ENCODE measurements at regions not wholly inside any gene's neighbourhood (a gene's known extent, or its start where the extent isn't known, plus 50 kb on each side); places are given as distances from the start of the nearest gene placed in this dataset.

DNA sequence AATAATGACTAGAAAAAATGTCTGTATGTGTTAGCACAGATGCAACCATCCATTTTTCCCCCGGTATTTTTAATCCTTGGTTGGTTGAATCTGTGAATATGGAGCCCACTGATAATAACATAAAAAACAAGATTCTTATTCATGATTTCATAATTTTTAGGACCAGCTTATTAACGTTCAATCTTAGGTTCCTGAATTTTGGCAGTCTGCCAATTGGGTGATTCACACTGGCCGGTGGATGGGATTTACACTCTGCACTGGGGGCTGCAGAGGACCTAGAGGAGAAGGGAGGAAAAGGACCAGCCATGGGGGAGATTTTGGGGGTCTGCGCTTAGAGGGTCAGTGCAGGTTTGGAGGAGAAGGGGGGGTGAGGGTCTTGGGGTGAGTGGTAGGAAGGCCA, 327.9 kb downstream of the ACTR3B start:
- no peaks in the 10 kb centered on the region for H3K27me3 ChIP-seq (ENCODE audit: control insufficient read depth in 1 of 2, insufficient read depth in 2 of 2, low read length in 2 of 2)
- peaks cover 2 to 3% of the 10 kb centered on the region in 2 donors for H3K9me3 ChIP-seq (ENCODE audit: control insufficient read depth in 2 of 2, insufficient read depth in 1 of 2, low read depth in 1 of 2, low read length in 1 of 2)
- 48 to 55% methylated on average over 4 of the region's 4 CpGs for WGBS, 2 donors
- no peak overlapping the region for H3K27ac ChIP-seq (ENCODE audit: low read depth in 2 of 2, low read length in 1 of 2)
- no peak overlapping the region for H3K4me3 ChIP-seq (ENCODE audit: low read depth in 1 of 2, low read length in 2 of 2)
- H3K4me1 ChIP-seq (ENCODE audit: control insufficient read depth in 2 of 2, insufficient read depth in 2 of 2, low read length in 1 of 2) = no peaks in the 10 kb centered on the region
- H3K36me3 ChIP-seq (ENCODE audit: control insufficient read depth in 2 of 2, insufficient read depth in 2 of 2, low read length in 1 of 2) = no peaks in the 10 kb centered on the region

DNA sequence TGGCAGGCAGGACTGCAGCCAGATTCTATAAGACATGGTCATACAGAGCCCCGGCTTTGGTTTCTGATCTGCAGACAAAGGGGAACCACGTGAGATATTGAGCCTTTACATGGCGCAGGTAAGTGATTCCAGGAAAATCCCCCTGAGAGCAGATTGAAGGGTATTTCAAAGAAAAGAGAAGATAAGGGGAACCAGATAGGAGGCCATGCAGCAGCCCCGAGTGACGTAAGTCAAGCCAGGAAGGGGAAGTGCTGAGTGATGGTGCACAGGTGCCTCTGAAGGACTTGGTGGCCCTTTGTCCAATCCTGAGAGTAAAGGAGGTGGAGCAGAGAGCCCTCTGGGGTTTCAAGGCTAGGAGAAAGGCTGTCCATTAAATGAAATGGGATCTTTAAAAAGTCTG, 329.0 kb downstream of the ACTR3B start:
- no peak overlapping the region for H3K4me3 ChIP-seq (ENCODE audit: low read depth in 1 of 2, low read length in 2 of 2)
- no peaks in the 10 kb centered on the region for H3K27me3 ChIP-seq (ENCODE audit: control insufficient read depth in 1 of 2, insufficient read depth in 2 of 2, low read length in 2 of 2)
- H3K9me3 ChIP-seq (ENCODE audit: control insufficient read depth in 2 of 2, insufficient read depth in 1 of 2, low read depth in 1 of 2, low read length in 1 of 2) = peaks cover 0 to 2% of the 10 kb centered on the region in 2 donors
- no peaks in the 10 kb centered on the region for H3K36me3 ChIP-seq (ENCODE audit: control insufficient read depth in 2 of 2, insufficient read depth in 2 of 2, low read length in 1 of 2)
- 78 to 88% methylated on average over 5 of the region's 5 CpGs for WGBS, 2 donors
- H3K27ac ChIP-seq (ENCODE audit: low read depth in 2 of 2, low read length in 1 of 2) = no peak overlapping the region
- no peaks in the 10 kb centered on the region for H3K4me1 ChIP-seq (ENCODE audit: control insufficient read depth in 2 of 2, insufficient read depth in 2 of 2, low read length in 1 of 2)

DNA sequence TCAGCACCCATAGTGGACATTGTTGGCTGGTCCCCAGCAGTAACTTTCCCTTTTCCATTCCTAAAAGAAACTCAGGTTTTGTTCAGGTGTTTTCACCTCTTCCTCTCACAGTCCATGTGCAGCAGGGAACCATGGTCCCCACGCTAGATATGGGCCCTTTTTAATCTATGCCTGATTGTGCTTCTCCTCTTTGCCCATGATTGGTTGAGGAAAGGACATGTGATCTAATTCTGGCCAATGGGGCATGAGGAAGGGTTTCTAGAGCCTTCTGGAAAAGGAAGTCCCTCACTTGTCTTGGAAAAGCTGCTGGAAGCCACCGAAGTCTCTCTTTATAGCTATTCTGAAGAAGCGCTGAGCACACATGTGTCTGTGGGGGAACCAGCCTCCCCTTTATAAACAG, 330.7 kb downstream of the ACTR3B start:
- 92 to 94% methylated on average over 3 of the region's 3 CpGs for WGBS, 2 donors
- Histone ChIP-seq H3K4me1 (ENCODE audit: control insufficient read depth in 2 of 2, insufficient read depth in 2 of 2, low read length in 1 of 2) (no peaks in the 10 kb centered on the region), H3K4me3 (ENCODE audit: low read depth in 1 of 2, low read length in 2 of 2) (no peak overlapping the region), H3K27ac (ENCODE audit: low read depth in 2 of 2, low read length in 1 of 2) (no peak overlapping the region), H3K9me3 (ENCODE audit: control insufficient read depth in 2 of 2, insufficient read depth in 1 of 2, low read depth in 1 of 2, low read length in 1 of 2) (peaks cover 2 to 3% of the 10 kb centered on the region in 2 donors), H3K27me3 (ENCODE audit: control insufficient read depth in 1 of 2, insufficient read depth in 2 of 2, low read length in 2 of 2) (no peaks in the 10 kb centered on the region), H3K36me3 (ENCODE audit: control insufficient read depth in 2 of 2, insufficient read depth in 2 of 2, low read length in 1 of 2) (no peaks in the 10 kb centered on the region)

DNA sequence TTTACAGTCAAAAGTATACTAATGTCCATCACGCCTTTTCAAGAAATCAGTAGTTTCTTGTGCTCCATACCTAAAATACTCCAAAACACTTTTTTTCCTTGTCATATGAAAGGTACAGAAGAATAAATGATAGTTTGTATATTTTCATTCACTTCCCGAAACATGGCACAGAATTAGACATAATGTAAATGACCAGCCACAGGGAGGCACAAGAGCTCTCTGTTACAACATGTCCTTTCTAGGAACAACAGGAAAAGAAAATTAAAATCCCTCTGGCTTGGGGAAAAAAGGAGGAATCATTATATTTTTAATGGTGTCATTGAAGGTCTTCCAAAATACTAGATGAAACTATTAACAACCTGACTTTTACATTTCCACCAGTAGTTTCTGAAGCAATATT, 331.2 kb downstream of the ACTR3B start:
- H3K4me3 ChIP-seq (ENCODE audit: low read depth in 1 of 2, low read length in 2 of 2) = no peak overlapping the region
- no peaks in the 10 kb centered on the region for H3K36me3 ChIP-seq (ENCODE audit: control insufficient read depth in 2 of 2, insufficient read depth in 2 of 2, low read length in 1 of 2)
- WGBS, 2 donors = 74 to 80% methylated on average over 2 of the region's 2 CpGs
- H3K27ac ChIP-seq (ENCODE audit: low read depth in 2 of 2, low read length in 1 of 2) = no peak overlapping the region
- H3K4me1 ChIP-seq (ENCODE audit: control insufficient read depth in 2 of 2, insufficient read depth in 2 of 2, low read length in 1 of 2) = no peaks in the 10 kb centered on the region
- H3K9me3 ChIP-seq (ENCODE audit: control insufficient read depth in 2 of 2, insufficient read depth in 1 of 2, low read depth in 1 of 2, low read length in 1 of 2) = peaks cover 2 to 3% of the 10 kb centered on the region in 2 donors
- no peaks in the 10 kb centered on the region for H3K27me3 ChIP-seq (ENCODE audit: control insufficient read depth in 1 of 2, insufficient read depth in 2 of 2, low read length in 2 of 2)

DNA sequence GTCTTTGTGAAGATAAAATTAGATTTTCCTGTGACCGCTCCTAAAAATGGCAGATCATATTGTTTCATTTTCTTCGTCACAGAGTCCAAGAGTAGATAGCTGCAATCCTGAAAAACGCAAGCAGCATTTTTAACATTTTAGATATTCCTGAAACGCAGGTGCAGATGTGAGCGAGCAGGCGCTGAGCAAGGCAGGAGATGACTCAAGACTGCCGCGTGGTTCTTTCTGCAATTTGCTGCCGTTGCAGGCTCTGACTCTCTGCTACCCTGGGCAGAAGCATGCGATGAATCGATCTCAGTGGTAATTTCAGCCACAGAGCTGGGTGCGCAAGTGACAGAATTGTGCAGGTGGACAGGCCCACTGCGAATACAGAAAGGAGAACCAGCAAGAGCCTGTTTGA, 331.9 kb downstream of the ACTR3B start:
- Histone ChIP-seq H3K36me3 (ENCODE audit: control insufficient read depth in 2 of 2, insufficient read depth in 2 of 2, low read length in 1 of 2) (no peaks in the 10 kb centered on the region), H3K4me1 (ENCODE audit: control insufficient read depth in 2 of 2, insufficient read depth in 2 of 2, low read length in 1 of 2) (no peaks in the 10 kb centered on the region), H3K27me3 (ENCODE audit: control insufficient read depth in 1 of 2, insufficient read depth in 2 of 2, low read length in 2 of 2) (no peaks in the 10 kb centered on the region), H3K27ac (ENCODE audit: low read depth in 2 of 2, low read length in 1 of 2) (no peak overlapping the region), H3K9me3 (ENCODE audit: control insufficient read depth in 2 of 2, insufficient read depth in 1 of 2, low read depth in 1 of 2, low read length in 1 of 2) (peaks cover 2 to 3% of the 10 kb centered on the region in 2 donors), H3K4me3 (ENCODE audit: low read depth in 1 of 2, low read length in 2 of 2) (no peak overlapping the region)
- 76 to 82% methylated on average over 13 of the region's 13 CpGs for WGBS, 2 donors

DNA sequence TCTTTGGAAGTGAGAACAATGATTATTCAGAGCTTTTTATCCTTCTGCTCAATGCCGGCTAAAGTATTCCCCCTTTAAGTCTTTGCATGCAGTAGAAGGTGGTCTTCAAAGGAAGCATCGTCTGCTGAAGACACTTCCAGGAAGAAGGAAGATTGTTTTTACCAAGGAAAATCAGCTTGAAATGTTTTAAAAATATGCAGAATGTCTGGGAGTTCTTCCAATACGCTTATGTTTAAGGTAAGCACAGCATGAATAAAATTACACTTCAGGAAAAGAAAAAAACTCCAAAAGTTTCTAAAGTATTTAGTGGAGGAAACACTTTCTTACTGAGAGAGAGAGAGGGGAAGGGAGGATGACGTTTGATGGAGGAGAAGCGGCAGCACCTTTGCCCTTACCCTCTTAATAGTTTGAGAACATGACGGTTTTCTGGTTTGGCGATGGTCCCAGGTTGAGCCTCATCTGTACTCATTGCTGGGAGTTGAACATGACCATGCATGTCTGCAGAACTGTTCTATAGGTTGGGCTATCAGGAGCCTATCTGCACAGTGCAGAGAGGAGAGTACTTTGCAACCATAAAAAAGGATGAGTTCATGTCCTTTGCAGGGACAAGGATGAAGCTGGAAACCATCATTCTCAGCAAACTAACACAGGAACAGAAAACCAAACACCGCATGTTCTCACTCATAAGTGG, 338.1 kb downstream of the ACTR3B start:
- 68 to 70% methylated on average over 8 of the region's 8 CpGs for WGBS, 2 donors
- no peak overlapping the region for H3K4me3 ChIP-seq (ENCODE audit: low read depth in 1 of 2, low read length in 2 of 2)
- peaks cover 3 to 5% of the 10 kb centered on the region in 2 donors for H3K9me3 ChIP-seq (ENCODE audit: control insufficient read depth in 2 of 2, insufficient read depth in 1 of 2, low read depth in 1 of 2, low read length in 1 of 2)
- H3K27ac ChIP-seq (ENCODE audit: low read depth in 2 of 2, low read length in 1 of 2) = no peak overlapping the region
- peaks cover 0 to 3% of the 10 kb centered on the region in 2 donors for H3K4me1 ChIP-seq (ENCODE audit: control insufficient read depth in 2 of 2, insufficient read depth in 2 of 2, low read length in 1 of 2)
- H3K27me3 ChIP-seq (ENCODE audit: control insufficient read depth in 1 of 2, insufficient read depth in 2 of 2, low read length in 2 of 2) = no peaks in the 10 kb centered on the region
- no peaks in the 10 kb centered on the region for H3K36me3 ChIP-seq (ENCODE audit: control insufficient read depth in 2 of 2, insufficient read depth in 2 of 2, low read length in 1 of 2)

DNA sequence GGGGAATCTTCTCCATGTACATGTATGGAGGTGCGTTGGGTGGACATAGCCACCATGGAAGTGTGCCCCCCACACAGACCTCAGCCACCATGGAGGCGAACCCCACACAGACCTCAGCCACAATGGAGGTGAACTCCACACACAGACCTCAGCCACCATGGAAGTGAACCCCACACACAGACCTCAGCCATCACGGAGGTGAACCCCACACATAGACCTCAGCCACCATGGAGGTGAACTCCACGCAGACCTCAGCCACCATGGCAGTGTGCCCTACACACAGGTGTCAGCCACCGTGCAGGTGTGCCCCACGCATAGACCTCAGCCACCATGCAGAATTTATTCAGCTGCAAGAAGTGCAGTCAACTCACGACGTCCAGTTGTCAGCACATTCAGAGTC, 339.7 kb downstream of the ACTR3B start:
- Histone ChIP-seq H3K27ac (ENCODE audit: low read depth in 2 of 2, low read length in 1 of 2) (no peak overlapping the region), H3K27me3 (ENCODE audit: control insufficient read depth in 1 of 2, insufficient read depth in 2 of 2, low read length in 2 of 2) (no peaks in the 10 kb centered on the region), H3K9me3 (ENCODE audit: control insufficient read depth in 2 of 2, insufficient read depth in 1 of 2, low read depth in 1 of 2, low read length in 1 of 2) (peaks cover 1 to 5% of the 10 kb centered on the region in 2 donors), H3K4me3 (ENCODE audit: low read depth in 1 of 2, low read length in 2 of 2) (no peak overlapping the region), H3K4me1 (ENCODE audit: control insufficient read depth in 2 of 2, insufficient read depth in 2 of 2, low read length in 1 of 2) (peaks cover 0 to 3% of the 10 kb centered on the region in 2 donors), H3K36me3 (ENCODE audit: control insufficient read depth in 2 of 2, insufficient read depth in 2 of 2, low read length in 1 of 2) (no peaks in the 10 kb centered on the region)
- WGBS, 2 donors = 85 to 88% methylated on average over 8 of the region's 8 CpGs

DNA sequence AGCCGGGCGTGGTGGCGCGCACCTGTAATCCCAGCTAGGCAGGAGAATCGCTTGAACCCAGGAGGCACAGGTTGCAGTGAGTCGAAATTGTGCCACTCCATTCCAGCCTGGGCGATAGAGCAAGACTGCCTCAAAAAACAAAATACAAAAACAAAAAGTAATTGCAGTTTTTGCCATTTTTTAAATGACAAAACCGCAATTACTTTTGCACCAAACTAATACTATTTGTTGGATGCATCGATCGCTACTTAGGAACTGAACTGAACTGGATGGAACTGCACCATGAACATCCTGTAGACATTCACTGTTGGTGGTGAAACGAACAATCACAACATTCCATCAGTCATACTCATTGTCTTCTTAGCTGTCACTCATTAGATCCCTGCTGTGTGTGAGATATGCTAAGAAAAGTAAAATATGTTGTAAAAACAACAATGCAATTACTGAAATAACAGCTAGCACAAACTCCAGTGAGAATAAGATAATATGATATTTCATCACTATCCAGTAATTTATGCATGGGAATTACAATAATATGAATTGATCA, 341.2 kb downstream of the ACTR3B start:
- 77 to 85% methylated on average over 11 of the region's 11 CpGs for WGBS, 2 donors
- H3K4me3 ChIP-seq (ENCODE audit: low read depth in 1 of 2, low read length in 2 of 2) = no peak overlapping the region
- no peak overlapping the region for H3K27ac ChIP-seq (ENCODE audit: low read depth in 2 of 2, low read length in 1 of 2)
- H3K4me1 ChIP-seq (ENCODE audit: control insufficient read depth in 2 of 2, insufficient read depth in 2 of 2, low read length in 1 of 2) = peaks cover 0 to 3% of the 10 kb centered on the region in 2 donors
- H3K27me3 ChIP-seq (ENCODE audit: control insufficient read depth in 1 of 2, insufficient read depth in 2 of 2, low read length in 2 of 2) = no peaks in the 10 kb centered on the region
- H3K9me3 ChIP-seq (ENCODE audit: control insufficient read depth in 2 of 2, insufficient read depth in 1 of 2, low read depth in 1 of 2, low read length in 1 of 2) = peaks cover 0 to 5% of the 10 kb centered on the region in 2 donors
- no peaks in the 10 kb centered on the region for H3K36me3 ChIP-seq (ENCODE audit: control insufficient read depth in 2 of 2, insufficient read depth in 2 of 2, low read length in 1 of 2)

DNA sequence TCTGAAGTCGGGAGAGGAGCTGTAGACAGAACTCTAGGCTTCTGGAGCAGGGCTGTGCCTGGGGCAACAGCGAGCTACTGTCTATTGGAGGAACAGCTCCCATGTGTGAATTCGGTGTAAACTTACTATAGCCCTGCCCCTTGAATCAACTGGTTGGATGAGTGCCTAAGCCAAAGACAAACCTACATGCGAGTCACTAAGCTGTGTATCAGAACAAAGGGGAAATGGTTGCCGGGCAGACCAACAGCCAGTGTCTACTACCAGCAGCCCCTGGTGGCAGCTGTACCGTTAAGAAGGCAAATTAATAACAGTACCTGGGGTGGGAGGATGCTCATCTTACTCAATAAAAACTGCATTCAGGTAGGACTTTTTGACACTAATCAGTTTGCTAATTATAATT, 343.6 kb downstream of the ACTR3B start:
- Histone ChIP-seq H3K27me3 (ENCODE audit: control insufficient read depth in 1 of 2, insufficient read depth in 2 of 2, low read length in 2 of 2) (no peaks in the 10 kb centered on the region), H3K27ac (ENCODE audit: low read depth in 2 of 2, low read length in 1 of 2) (no peak overlapping the region), H3K9me3 (ENCODE audit: control insufficient read depth in 2 of 2, insufficient read depth in 1 of 2, low read depth in 1 of 2, low read length in 1 of 2) (peaks cover 0 to 5% of the 10 kb centered on the region in 2 donors), H3K4me3 (ENCODE audit: low read depth in 1 of 2, low read length in 2 of 2) (no peak overlapping the region), H3K36me3 (ENCODE audit: control insufficient read depth in 2 of 2, insufficient read depth in 2 of 2, low read length in 1 of 2) (no peaks in the 10 kb centered on the region), H3K4me1 (ENCODE audit: control insufficient read depth in 2 of 2, insufficient read depth in 2 of 2, low read length in 1 of 2) (peaks cover 0 to 3% of the 10 kb centered on the region in 2 donors)
- 70 to 75% methylated on average over 6 of the region's 6 CpGs for WGBS, 2 donors

DNA sequence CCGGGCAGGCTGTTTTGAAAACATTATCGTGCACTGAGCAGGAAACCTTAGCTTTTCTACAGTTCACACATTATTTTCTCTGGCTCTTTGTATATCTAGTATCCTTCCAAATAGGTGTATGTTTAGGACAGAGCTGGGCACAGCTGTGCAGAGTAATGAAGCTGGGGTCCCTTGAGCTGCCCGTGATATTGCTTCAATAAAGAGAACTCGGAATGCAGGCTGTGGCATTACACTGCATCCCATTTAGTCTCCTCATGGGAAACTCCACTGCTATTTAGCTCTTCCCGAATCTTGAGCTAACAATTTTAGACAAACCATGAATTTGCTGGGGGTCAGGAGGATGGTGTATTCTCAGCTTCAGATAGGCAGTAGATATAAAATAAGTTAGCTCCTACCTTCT, 348.3 kb downstream of the ACTR3B start:
- Histone ChIP-seq H3K4me3 (ENCODE audit: low read depth in 1 of 2, low read length in 2 of 2) (no peak overlapping the region), H3K4me1 (ENCODE audit: control insufficient read depth in 2 of 2, insufficient read depth in 2 of 2, low read length in 1 of 2) (no peaks in the 10 kb centered on the region), H3K9me3 (ENCODE audit: control insufficient read depth in 2 of 2, insufficient read depth in 1 of 2, low read depth in 1 of 2, low read length in 1 of 2) (peaks cover 0 to 3% of the 10 kb centered on the region in 2 donors), H3K36me3 (ENCODE audit: control insufficient read depth in 2 of 2, insufficient read depth in 2 of 2, low read length in 1 of 2) (no peaks in the 10 kb centered on the region), H3K27ac (ENCODE audit: low read depth in 2 of 2, low read length in 1 of 2) (no peak overlapping the region), H3K27me3 (ENCODE audit: control insufficient read depth in 1 of 2, insufficient read depth in 2 of 2, low read length in 2 of 2) (no peaks in the 10 kb centered on the region)
- WGBS, 2 donors = 69% methylated on average over 5 of the region's 5 CpGs
